RWPE2 (cell line): ENCODE measurements at regions not wholly inside any gene's neighbourhood (a gene's known extent, or its start where the extent isn't known, plus 50 kb on each side); places are given as distances from the start of the nearest gene placed in this dataset.
A peak's percentile ranks its signal among the peaks of the same experiment; 100 is the strongest.
"Not testable (repeated sequence)": the region's sequence is repeated elsewhere in the genome, so short reads cannot be mapped to it uniquely, and the experiment has no call there.

Experiments
- ATAC-seq: fragments of 200-7000 bp; cut with Tn5 transposase; 3 replicates; pipeline ENCODE4 v1.9.1; 2021; ENCODE audit warnings: low read depth
- DNase-seq: peaks from one replicate; pipeline ENCODE4 v3.0.0-alpha.2; 2020; ENCODE audit warnings: low spot score
- H3K27ac ChIP-seq: fragments of 450-650 bp; 2 replicates; pipeline ENCODE4 v1.5.1; 2017; ENCODE audit warnings: mild to moderate bottlenecking; ENCODE audit not compliant: poor library complexity, severe bottlenecking
- H3K27me3 ChIP-seq: fragments of 250-450 bp; sonication (Bioruptor Pico); 2 replicates; pipeline ENCODE4 v1.5.1; 2021; ENCODE audit warnings: mild to moderate bottlenecking, moderate library complexity; ENCODE audit not compliant: insufficient read depth, poor library complexity, severe bottlenecking
- H3K36me3 ChIP-seq: fragments of 250-450 bp; sonication (Bioruptor Pico); 2 replicates; pipeline ENCODE4 v1.5.1; 2020; ENCODE audit warnings: low read depth, mild to moderate bottlenecking, moderate library complexity
- H3K4me1 ChIP-seq: fragments of 250-450 bp; sonication (Bioruptor Pico); 2 replicates; pipeline ENCODE4 v1.5.1; 2021; ENCODE audit warnings: mild to moderate bottlenecking, moderate library complexity; ENCODE audit not compliant: insufficient read depth, poor library complexity, severe bottlenecking
- H3K4me3 ChIP-seq: fragments of 250-450 bp; sonication (Bioruptor Pico); 2 replicates; pipeline ENCODE4 v1.5.1; 2021; ENCODE audit warnings: mild to moderate bottlenecking, moderate library complexity; ENCODE audit not compliant: severe bottlenecking
- H3K9me3 ChIP-seq: fragments of 250-450 bp; sonication (Bioruptor Pico); 2 replicates; pipeline ENCODE4 v1.5.1; 2021; ENCODE audit warnings: mild to moderate bottlenecking, moderate library complexity; ENCODE audit not compliant: severe bottlenecking
- CTCF ChIP-seq: fragments of 450-650 bp; IDR thresholded peaks from one replicate; pipeline ENCODE4 v1.5.1; 2017; ENCODE audit warnings: mild to moderate bottlenecking, moderate library complexity; ENCODE audit not compliant: poor library complexity, severe bottlenecking

GRCh38 chr21:28066596-28067387 lies 925.9 kb downstream of the LTN1 start:
- Histone ChIP-seq H3K9me3 (no peaks in the 10 kb centered on the region), H3K27ac (no peak overlapping the region), H3K36me3 (no peaks in the 10 kb centered on the region), H3K4me3 (no peak overlapping the region), H3K4me1 (no peaks in the 10 kb centered on the region), H3K27me3 (no peaks in the 10 kb centered on the region)
- DNase-seq: no peak
- no peak for ATAC-seq
- no peak for TF ChIP-seq CTCF

DNA sequence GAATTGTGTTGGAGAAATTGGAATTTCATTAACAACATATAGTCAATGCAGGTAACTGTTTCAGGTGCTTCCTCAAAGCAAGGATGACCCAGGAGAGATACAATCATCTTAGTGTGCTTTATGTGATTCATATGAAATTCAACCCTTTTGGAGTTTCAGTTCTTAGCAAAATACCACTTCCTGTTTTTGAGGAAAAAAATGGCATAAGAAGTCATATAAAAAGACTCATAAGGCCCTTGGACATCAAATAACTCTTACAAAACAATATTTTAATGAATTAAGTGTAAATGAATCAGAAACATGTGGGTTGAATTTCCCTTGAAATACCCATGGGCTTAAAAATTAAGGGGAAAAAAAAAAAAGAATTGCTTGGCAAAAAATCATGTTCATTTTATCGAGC lies 926.6 kb downstream of the LTN1 start:
- DNase-seq (no peak), ATAC-seq (no peak)
- H3K4me3 ChIP-seq: no peak overlapping the region
- H3K27me3 ChIP-seq: no peaks in the 10 kb centered on the region
- TF ChIP-seq CTCF: no peak
- H3K36me3 ChIP-seq: no peaks in the 10 kb centered on the region
- H3K27ac ChIP-seq: no peak overlapping the region
- H3K9me3 ChIP-seq: no peaks in the 10 kb centered on the region
- H3K4me1 ChIP-seq: no peaks in the 10 kb centered on the region

DNA sequence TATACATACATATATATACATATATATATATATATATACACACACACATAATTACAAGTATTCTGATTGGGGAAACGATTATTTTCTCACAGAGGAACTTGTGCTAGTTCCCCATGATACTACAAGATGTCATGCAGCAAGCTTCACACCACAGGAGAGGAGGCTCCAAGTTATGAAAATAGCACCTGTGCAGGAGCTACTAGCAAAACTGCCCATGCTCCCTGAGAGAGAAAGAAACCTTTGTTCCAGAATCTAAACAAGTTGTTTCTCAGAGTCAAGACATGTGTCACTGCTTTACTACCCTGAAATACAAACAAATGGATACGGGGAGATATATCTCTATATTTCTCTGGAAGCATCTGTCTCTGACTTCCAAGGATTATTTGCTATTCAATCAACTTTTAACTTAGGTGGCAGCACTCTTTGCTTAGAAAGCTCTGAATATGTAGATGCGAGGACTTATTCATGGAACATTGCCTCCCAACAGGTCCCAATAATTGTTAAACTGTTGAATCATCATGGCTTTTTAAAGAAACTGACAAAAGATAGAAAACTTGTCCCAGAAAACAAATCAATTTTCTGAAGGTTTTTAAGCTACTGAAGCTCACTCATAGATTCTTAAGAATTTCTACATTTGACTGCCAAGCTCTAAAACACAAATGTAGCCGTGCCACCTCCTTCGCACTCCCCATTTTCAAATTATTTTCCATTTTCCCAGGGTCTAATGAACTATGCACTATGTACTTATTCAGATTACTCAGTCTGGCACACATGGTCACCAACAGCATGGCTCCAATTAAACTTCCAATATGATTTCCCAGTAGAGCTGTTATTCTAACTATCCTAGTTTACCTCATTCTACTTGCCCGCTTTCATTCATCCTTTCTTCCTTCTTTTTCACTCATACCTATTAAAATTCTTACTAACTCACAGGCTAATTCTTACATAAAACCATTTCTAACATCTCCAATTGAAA lies 929.1 kb downstream of the LTN1 start:
- ATAC-seq: no peak
- Histone ChIP-seq H3K27me3 (no peaks in the 10 kb centered on the region), H3K36me3 (no peaks in the 10 kb centered on the region), H3K9me3 (no peaks in the 10 kb centered on the region), H3K27ac (no peak overlapping the region), H3K4me3 (no peak overlapping the region), H3K4me1 (no peaks in the 10 kb centered on the region)
- TF ChIP-seq CTCF: no peak
- DNase-seq: no peak

- H3K4me3 ChIP-seq, DNase-seq, H3K9me3 ChIP-seq, H3K27me3 ChIP-seq, H3K36me3 ChIP-seq, ATAC-seq, H3K27ac ChIP-seq, H3K4me1 ChIP-seq: not testable (repeated sequence)
Measured at GRCh38 chr21:28052956-28053355, 939.7 kb downstream of the LTN1 start.

DNA sequence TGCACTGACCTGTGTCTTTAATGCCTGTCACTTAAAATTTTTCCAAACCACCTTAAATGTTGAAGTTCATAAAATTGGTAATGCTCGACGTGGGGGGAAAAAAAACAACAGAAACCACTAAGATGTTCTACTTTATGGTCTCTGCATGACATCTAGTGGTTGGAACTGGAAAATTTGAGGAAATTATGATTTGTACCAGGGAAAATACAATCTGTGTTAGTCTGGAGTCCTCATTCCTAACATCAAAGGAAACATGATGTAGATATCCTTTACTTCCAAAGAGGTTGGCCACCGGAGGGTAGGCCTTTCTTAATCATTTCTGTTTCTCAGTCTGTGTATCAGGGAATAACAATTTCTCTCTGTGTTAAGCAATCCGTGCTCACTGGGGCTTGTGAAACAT lies 941.0 kb downstream of the LTN1 start:
- ATAC-seq: peak; percentile 33; the same call in 1 of the 3 replicates
- H3K27ac ChIP-seq, H3K4me3 ChIP-seq, H3K9me3 ChIP-seq, H3K27me3 ChIP-seq, H3K4me1 ChIP-seq, DNase-seq, H3K36me3 ChIP-seq: not testable (repeated sequence)
- TF ChIP-seq CTCF: peak; percentile 76

- H3K4me1 ChIP-seq, H3K4me3 ChIP-seq, DNase-seq, H3K27ac ChIP-seq, H3K27me3 ChIP-seq, H3K9me3 ChIP-seq, ATAC-seq, H3K36me3 ChIP-seq: not testable (repeated sequence)
Measured at GRCh38 chr21:28035692-28036091, 957.0 kb downstream of the LTN1 start.

GRCh38 chr21:28034916-28035315 lies 957.8 kb downstream of the LTN1 start:
- not testable (repeated sequence) for H3K36me3 ChIP-seq, H3K9me3 ChIP-seq, ATAC-seq, DNase-seq, H3K27ac ChIP-seq, H3K27me3 ChIP-seq, H3K4me3 ChIP-seq, H3K4me1 ChIP-seq
